ENCODE measurements at regions not wholly inside any gene's neighbourhood (a gene's known extent, or its start where the extent isn't known, plus 50 kb on each side); places are given as distances from the start of the nearest gene placed in this dataset.

DNA sequence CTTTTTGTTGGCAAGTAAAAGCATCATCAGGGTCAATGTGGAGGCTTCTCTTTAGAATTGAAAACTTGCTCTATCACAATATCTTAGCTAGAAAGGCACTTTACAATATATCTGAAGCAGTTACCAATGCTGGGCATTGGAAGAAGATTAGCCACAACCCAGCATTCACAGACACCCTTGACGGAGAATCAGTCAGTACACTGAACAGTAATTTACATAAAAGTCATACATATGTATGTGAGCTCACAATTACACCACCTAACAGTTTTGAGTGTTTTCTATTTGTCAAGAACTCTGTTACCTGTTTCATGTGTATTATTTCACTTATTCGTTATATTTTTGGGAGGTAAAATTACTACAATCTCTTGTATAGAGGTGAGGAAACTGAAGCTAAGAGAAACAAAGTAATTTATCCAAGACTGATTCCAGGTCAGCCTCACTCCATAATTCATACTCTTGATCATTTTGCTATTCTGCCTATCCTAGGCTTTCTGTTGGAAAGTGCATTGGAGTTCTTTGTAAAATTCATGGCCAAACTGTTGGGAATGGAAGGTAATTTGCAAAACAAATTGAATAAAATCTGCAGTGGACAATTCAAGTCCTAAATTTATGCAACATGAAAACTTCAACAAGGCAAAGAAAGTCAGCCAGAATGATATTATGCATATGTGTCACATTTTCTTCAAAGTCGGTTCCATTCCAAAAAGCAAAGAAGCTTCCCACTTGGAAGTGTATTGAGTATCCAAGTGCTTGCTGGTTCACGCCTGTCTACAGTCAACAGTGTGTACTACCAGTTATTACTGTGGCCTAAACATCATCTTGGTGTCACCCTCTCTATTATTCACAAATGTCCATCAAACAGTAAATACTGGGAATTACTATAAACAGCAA lies 223.7 kb upstream of the SEMA6D start:
- intact Hi-C loops (cut with micrococcal nuclease; ENCODE audit: unreplicated experiment): no loop called here
- Histone ChIP-seq H3K27ac (ENCODE audit: low read length) (no peak overlapping the region), H3K36me3 (ENCODE audit: control insufficient read depth, insufficient read depth, low read length) (no peaks in the 10 kb centered on the region), H3K9me3 (ENCODE audit: control insufficient read depth, insufficient read depth, low read depth, low read length) (no peaks in the 10 kb centered on the region), H3K27me3 (ENCODE audit: control insufficient read depth, insufficient read depth, low read length) (no peaks in the 10 kb centered on the region), H3K4me3 (ENCODE audit: low read depth in 2 of 2, low read length in 2 of 2) (no peak overlapping the region), H3K4me1 (ENCODE audit: control insufficient read depth, insufficient read depth, low read length) (no peaks in the 10 kb centered on the region)
- TF ChIP-seq, protein P1, sequence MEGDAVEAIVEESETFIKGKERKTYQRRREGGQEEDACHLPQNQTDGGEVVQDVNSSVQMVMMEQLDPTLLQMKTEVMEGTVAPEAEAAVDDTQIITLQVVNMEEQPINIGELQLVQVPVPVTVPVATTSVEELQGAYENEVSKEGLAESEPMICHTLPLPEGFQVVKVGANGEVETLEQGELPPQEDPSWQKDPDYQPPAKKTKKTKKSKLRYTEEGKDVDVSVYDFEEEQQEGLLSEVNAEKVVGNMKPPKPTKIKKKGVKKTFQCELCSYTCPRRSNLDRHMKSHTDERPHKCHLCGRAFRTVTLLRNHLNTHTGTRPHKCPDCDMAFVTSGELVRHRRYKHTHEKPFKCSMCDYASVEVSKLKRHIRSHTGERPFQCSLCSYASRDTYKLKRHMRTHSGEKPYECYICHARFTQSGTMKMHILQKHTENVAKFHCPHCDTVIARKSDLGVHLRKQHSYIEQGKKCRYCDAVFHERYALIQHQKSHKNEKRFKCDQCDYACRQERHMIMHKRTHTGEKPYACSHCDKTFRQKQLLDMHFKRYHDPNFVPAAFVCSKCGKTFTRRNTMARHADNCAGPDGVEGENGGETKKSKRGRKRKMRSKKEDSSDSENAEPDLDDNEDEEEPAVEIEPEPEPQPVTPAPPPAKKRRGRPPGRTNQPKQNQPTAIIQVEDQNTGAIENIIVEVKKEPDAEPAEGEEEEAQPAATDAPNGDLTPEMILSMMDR (IDR thresholded peaks at IDR 0.05): no peak
- TF ChIP-seq TCF7L2 (IDR thresholded peaks at IDR 0.05; ENCODE audit: low read depth, low read length): no peak
- no peak for TF ChIP-seq POLR2AphosphoS5 (IDR thresholded peaks at IDR 0.05; ENCODE audit: low read depth, low read length)
- TF ChIP-seq, protein P2, sequence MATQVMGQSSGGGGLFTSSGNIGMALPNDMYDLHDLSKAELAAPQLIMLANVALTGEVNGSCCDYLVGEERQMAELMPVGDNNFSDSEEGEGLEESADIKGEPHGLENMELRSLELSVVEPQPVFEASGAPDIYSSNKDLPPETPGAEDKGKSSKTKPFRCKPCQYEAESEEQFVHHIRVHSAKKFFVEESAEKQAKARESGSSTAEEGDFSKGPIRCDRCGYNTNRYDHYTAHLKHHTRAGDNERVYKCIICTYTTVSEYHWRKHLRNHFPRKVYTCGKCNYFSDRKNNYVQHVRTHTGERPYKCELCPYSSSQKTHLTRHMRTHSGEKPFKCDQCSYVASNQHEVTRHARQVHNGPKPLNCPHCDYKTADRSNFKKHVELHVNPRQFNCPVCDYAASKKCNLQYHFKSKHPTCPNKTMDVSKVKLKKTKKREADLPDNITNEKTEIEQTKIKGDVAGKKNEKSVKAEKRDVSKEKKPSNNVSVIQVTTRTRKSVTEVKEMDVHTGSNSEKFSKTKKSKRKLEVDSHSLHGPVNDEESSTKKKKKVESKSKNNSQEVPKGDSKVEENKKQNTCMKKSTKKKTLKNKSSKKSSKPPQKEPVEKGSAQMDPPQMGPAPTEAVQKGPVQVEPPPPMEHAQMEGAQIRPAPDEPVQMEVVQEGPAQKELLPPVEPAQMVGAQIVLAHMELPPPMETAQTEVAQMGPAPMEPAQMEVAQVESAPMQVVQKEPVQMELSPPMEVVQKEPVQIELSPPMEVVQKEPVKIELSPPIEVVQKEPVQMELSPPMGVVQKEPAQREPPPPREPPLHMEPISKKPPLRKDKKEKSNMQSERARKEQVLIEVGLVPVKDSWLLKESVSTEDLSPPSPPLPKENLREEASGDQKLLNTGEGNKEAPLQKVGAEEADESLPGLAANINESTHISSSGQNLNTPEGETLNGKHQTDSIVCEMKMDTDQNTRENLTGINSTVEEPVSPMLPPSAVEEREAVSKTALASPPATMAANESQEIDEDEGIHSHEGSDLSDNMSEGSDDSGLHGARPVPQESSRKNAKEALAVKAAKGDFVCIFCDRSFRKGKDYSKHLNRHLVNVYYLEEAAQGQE (IDR thresholded peaks at IDR 0.05; ENCODE audit: insufficient read depth in 1 of 2, low read depth in 2 of 2, low read length in 1 of 2): no peak
- BruUV-seq (replicated peaks): no TSS peak
- CTCF ChIA-PET: no interaction called here
- DNase-seq (ENCODE audit: low read depth, low spot score) (no peak), ATAC-seq (no peak)
- POLR2A ChIA-PET: no interaction called here
- in situ Hi-C loops (cut with HindIII; ENCODE audit: low pct_unique_long_range_greater_than_20kb, low sequenced_read_pairs): no loop called here

DNA sequence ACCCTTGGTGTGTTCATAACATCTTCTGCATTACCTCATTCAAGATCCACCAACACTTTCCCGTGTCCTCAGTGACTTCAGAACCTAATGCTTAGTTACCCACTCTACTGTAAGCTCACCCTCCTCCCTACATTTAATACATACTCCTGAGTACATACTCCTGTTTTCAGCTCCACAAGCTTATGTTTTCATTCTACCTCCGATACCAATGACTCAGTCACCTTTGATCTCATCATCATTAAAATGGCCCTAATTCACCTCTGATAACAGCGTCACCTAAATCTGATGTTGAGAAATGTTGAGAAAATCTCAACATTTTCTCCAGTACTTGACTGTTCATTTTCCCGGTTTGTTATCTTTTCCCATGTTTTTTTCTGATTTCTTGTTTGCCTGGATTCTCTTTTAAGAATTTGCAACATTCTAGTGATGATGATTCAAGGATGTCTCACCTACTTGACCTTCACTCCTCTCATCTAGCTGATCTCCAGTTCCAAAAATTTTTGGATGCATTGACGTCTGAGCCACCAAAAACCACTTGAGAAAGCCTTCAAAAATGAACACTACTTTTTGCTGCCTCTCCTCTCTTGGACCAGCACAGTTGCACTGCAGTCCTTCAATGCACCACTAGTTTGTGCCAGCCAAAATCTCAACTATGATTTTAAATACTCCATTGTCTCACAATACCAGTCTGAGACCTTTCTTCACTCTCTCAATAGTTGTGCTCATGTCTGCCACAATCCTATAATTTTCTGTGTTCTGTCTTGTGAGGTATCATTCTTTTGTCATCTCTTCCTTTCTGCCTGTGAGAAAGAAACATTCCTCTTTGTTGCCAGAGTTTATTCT lies 220.7 kb upstream of the SEMA6D start:
- Histone ChIP-seq H3K27ac (ENCODE audit: low read length) (no peak overlapping the region), H3K36me3 (ENCODE audit: control insufficient read depth, insufficient read depth, low read length) (no peaks in the 10 kb centered on the region), H3K4me3 (ENCODE audit: low read depth in 2 of 2, low read length in 2 of 2) (no peak overlapping the region), H3K4me1 (ENCODE audit: control insufficient read depth, insufficient read depth, low read length) (no peaks in the 10 kb centered on the region), H3K27me3 (ENCODE audit: control insufficient read depth, insufficient read depth, low read length) (no peaks in the 10 kb centered on the region), H3K9me3 (ENCODE audit: control insufficient read depth, insufficient read depth, low read depth, low read length) (no peaks in the 10 kb centered on the region)
- TF ChIP-seq POLR2AphosphoS5 (IDR thresholded peaks at IDR 0.05; ENCODE audit: low read depth, low read length): no peak
- no peak for TF ChIP-seq SIN3A (IDR thresholded peaks at IDR 0.05; ENCODE audit: borderline replicate concordance, insufficient read depth, low read depth, low read length)
- TF ChIP-seq, protein P1 (IDR thresholded peaks at IDR 0.05): no peak
- TF ChIP-seq, protein P2 (IDR thresholded peaks at IDR 0.05; ENCODE audit: insufficient read depth in 1 of 2, low read depth in 2 of 2, low read length in 1 of 2): no peak
- no peak for TF ChIP-seq TCF7L2 (IDR thresholded peaks at IDR 0.05; ENCODE audit: low read depth, low read length)
- BruUV-seq (replicated peaks): no TSS peak
- CTCF ChIA-PET: no interaction called here
- ATAC-seq: no peak
- in situ Hi-C loops (cut with HindIII; ENCODE audit: low pct_unique_long_range_greater_than_20kb, low sequenced_read_pairs): no loop called here
- no peak for DNase-seq (ENCODE audit: low read depth, low spot score)
- intact Hi-C loops (cut with micrococcal nuclease; ENCODE audit: unreplicated experiment): no loop called here
- POLR2A ChIA-PET: no interaction called here
